Head of caudate nucleus (tissue), 42 donors: ENCODE measurements at regions not wholly inside any gene's neighbourhood (a gene's known extent, or its start where the extent isn't known, plus 50 kb on each side); places are given as distances from the start of the nearest gene placed in this dataset.
A peak's percentile ranks its signal among the peaks of the same experiment; 100 is the strongest.
"Not testable (repeated sequence)": the region's sequence is repeated elsewhere in the genome, so short reads cannot be mapped to it uniquely, and the experiment has no call there.

Experiments
- DNase-seq, 42 donors: peaks; one replicate each; pipeline versions ENCODE4 v3.0.0 to v3.0.0-alpha.2; 2020 to 2021; ENCODE audit warnings: mixed read lengths in 7 of 42
- intact Hi-C: fragments of 100-400 bp; cut with DNase I; formaldehyde crosslinking; loops from one replicate; pipeline ENCODE4 v1.15.0; 2022

DNA sequence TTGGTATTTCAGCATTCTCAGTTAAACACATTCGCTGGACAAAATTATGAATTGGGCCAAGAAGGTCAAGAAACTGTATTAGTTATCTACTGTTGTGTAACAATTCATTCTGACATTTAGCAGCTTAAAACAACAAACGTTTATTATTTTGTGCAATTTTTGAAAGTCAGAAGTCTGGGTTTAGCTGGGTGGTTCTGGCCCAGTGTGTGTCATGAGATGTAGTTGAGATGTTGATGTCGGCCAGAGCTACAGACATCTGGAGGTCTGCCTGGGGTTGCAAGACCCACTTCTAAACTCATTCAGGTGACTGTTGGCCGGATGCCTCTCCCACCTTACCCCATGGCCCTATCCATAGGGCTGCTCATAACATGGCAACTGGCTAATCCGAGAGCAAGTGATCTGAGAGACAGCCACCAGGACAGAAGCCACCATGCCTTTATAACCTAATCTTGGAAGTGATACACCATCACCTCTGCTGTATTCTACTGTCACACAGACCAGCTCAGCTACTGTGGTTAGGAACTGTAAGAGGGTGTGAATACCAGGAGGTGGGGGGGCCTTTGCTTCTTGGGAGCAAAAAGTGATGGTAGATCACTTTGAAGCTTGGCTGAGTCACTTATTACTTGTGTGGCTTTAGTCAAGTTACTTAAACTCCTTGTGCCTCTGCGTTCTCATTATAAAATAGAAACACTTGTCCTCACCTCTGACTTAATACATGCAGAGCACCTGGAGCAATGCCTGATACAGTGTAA lies 217.0 kb upstream of the MYLIP start:
- intact Hi-C loops, result no loop called here
- no peak for DNase-seq

GRCh38 chr6:15909290-15910070 lies 219.4 kb upstream of the MYLIP start:
- no peak for DNase-seq
- intact Hi-C loops, result no loop called here

GRCh38 chr6:15908871-15909270 lies 220.0 kb upstream of the MYLIP start:
- intact Hi-C loops, result no loop called here
- DNase-seq, result no peak

- intact Hi-C loops, result no loop called here
- no peak for DNase-seq
Measured at GRCh38 chr6:15907914-15908518, 220.9 kb upstream of the MYLIP start.

GRCh38 chr6:15907220-15907913 lies 221.5 kb upstream of the MYLIP start:
- DNase-seq, intact Hi-C loops: not testable (repeated sequence)

GRCh38 chr6:15906420-15907016 lies 222.4 kb upstream of the MYLIP start:
- DNase-seq, result peak in 6 of 42 donors; percentile 8 to 46 (median 32)

GRCh38 chr6:15905488-15906419 lies 223.1 kb upstream of the MYLIP start:
- intact Hi-C loops, result no loop called here
- peak in 1 of 42 donors; percentile 20 for DNase-seq

More at GRCh38 chr6:15906420-15907016, 222.4 kb upstream of the MYLIP start:
- intact Hi-C loops, result no loop called here

- intact Hi-C loops, result no loop called here
- DNase-seq, result no peak
Measured at GRCh38 chr6:15904651-15905376, 224.1 kb upstream of the MYLIP start.

GRCh38 chr6:15901141-15902115 lies 227.5 kb upstream of the MYLIP start:
- no peak for DNase-seq
- intact Hi-C loops, result no loop called here

DNA sequence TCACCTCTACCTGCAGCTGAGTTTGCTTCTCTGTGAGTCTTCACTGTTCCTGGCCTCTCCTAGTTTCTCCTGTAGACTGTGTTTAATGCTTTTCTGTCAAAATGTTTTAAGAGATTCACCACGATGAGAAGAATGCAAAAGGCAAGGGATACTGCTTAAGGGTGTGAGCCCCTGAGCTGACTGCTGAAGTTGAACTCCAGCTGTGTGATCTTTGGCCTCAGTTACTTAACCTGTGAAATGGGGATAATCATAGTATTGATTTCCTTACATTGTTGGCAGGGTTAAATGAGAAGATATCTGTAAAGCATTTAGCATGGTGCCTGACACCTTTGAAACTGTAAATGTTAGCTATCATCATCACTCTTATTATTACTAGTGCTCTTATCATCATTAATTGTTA lies 230.2 kb upstream of the MYLIP start:
- no peak for DNase-seq
- intact Hi-C loops, result no loop called here

DNA sequence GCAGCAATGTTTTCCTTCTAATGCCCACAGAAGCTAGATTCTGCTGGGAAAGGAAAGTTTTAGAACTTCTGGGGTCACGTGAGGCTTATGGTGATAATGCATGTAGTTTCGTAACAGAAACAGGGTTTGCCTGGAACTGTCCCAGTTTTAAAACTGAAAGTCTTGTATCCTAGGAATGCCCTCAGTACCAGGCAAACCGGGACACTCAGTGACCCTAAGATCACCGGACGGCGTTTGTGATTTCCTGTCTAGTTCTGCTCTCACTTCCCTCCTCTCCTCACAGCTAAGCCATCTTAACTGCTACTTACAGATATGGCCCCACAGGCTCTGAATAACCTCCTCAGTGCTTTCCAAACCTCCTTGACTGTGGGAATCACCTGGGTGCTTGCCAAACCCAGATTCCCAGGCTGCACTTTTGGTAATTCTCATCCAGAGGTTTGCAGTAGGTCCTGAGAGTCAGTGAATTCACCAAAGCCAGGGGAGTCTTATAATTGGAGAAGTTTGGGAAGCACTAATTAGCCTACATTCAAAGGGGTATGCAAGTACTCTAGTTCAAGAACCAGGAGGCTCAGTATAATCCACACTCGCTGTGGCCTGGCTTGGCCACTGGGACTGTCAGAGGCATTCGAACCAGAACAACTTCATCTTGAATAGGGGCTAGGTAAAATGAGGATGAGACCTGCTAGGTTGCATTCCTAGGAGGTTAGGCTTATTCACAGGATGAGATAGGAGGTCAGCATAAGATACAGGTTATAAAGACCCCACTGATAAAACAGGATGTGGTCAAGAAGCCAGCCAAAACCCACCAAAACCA lies 231.6 kb upstream of the MYLIP start:
- intact Hi-C loops, result no loop called here
- DNase-seq, result peak in 1 of 42 donors; percentile 10

DNA sequence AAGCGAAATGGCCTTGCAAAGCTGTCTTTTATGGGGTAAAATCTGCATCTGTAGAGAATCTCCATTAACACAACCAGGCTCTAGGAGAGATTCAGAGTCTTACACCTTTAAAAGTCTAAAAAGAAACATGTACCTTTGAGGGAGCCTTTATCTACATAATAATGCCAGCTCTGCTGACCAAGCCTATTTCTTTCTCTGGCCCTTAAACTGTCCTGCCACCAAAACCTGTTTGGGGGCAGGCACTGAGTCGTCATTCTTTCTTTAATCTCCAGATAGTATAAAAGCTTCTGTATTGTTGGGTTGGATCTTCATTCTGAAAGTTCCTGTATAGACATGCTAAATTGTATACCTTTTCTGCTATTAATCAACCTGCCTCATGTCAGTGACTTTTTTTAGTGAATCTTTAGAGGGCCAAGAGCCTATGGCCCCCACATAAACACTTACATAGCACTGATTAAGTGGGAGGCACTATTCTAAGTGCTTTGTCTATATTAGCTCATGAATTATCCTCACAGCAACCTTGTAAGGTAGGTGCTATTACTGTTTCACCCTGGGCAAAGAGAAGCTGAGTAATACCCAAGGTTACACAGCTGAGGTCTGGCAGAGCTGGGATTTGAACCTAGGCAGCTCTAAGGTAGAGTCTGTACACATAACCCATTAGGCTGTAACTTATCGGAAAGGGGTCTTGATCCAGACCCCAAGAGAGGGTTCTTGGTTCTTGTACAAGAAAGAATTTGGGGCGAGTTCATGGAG lies 232.3 kb upstream of the DTNBP1 start:
- DNase-seq, result no peak
- intact Hi-C loops, result no loop called here

GRCh38 chr6:15893556-15894253 lies 230.9 kb upstream of the DTNBP1 start:
- DNase-seq, result no peak
- intact Hi-C loops, result no loop called here

DNA sequence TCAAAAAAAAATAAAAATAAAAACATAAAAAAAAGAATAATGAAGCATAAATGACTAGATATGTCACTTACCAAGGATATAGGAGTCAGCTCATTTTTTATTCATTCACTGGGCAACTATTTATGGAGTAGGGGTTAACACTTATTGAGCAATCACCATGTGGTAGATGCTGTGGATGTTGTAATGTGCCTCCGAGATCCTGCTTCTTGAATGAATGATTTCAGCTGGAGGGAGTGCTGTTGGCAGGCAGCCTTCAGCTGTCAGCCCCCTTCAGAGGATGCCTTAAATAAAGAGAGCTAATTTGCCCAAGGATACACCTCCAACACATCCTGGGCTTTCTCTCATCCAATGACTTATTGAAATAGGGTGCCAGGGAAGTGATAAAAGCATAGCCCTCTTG lies 229.5 kb upstream of the DTNBP1 start:
- no peak for DNase-seq
- intact Hi-C loops, result no loop called here
